HG02623 (cell line): ENCODE measurements at regions not wholly inside any gene's neighbourhood (a gene's known extent, or its start where the extent isn't known, plus 50 kb on each side); places are given as distances from the start of the nearest gene placed in this dataset.

Source experiments
- ATAC-seq: cut with Tn5 transposase; IDR thresholded peaks from one replicate; pipeline ENCODE4 v1.9.1; 2021; ENCODE audit warnings: moderate library complexity; ENCODE audit not compliant: unreplicated experiment

DNA sequence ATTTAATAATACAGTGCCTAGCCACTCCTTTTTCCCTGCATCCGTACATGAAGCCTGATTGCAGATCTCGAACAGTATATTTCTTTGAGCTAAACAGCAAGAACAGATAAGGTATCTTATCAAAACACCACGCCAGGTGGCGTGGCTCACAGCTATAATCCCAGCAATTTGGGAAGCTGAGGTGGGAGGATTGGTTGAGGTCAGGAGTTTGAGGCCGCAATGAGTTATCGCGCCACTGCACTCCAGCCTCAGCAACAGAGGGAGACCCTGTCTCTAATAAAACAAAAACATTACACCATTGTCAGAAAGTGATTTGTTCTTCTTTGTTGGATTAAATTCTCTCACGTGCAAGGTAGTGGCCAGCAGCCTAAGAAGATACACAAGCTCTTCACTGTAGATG lies 291.2 kb upstream of the DMRT1 start:
- no peak for ATAC-seq

- no peak for ATAC-seq
Measured at GRCh38 chr9:551986-552929, 289.2 kb upstream of the DMRT1 start.

GRCh38 chr9:555493-555892 lies 286.0 kb upstream of the DMRT1 start:
- ATAC-seq: no peak

- no peak for ATAC-seq
Measured at GRCh38 chr9:556199-556598, 285.3 kb upstream of the DMRT1 start.

- ATAC-seq: no peak
Measured at GRCh38 chr9:556675-557074, 284.8 kb upstream of the DMRT1 start.

DNA sequence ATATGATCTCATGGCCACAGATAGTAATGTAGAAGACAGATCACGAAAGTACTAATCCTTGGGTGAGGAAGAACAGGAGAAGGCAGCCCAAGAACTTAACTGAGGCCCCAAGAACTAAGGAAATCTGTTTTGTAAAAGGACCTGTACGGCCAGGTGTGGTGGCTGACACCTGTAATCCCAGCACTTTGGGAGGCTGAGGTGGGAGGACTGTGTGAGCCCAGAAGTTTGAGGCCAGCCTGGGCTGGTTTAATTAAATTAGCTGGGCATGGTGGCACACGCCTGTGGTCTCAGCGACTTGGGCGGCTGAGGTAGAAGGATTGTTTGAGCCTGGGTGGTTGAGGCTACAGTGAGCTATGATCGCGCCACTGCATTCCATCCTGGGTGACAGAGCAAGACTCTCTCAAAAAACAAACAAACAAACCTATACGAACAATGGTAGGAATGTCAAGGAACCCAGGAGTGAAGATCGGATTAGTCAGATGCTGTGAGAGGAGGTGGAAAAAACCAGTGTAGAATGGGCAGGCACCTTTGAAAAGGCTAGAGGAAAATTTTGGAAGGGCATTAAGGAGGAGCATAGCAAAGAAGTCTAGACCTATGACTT lies 283.8 kb upstream of the DMRT1 start:
- ATAC-seq: no peak

- no peak for ATAC-seq
Measured at GRCh38 chr9:561427-561826, 280.1 kb upstream of the DMRT1 start.

DNA sequence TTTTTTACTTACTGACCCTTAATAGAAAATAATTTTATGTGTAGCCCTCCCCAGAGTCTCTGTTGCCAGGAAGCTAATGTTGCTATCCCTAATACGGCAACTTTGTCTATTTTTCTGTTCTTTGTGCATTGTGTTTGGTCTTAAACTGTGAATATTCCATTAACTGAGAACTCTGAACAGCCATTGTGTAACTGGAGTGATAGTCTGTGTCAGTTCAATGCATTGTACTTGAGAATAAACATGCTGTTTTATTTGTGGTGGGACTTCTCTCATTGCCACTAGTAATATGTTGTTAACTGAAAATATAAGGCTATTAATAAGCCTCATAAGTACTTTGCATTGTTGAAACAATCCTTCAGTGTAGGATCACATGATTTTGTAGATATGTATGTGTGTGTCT lies 278.3 kb upstream of the DMRT1 start:
- ATAC-seq: no peak

GRCh38 chr9:565528-565927 lies 276.0 kb upstream of the DMRT1 start:
- no peak for ATAC-seq

GRCh38 chr9:567128-567746 lies 274.3 kb upstream of the DMRT1 start:
- peak; percentile 74 for ATAC-seq

DNA sequence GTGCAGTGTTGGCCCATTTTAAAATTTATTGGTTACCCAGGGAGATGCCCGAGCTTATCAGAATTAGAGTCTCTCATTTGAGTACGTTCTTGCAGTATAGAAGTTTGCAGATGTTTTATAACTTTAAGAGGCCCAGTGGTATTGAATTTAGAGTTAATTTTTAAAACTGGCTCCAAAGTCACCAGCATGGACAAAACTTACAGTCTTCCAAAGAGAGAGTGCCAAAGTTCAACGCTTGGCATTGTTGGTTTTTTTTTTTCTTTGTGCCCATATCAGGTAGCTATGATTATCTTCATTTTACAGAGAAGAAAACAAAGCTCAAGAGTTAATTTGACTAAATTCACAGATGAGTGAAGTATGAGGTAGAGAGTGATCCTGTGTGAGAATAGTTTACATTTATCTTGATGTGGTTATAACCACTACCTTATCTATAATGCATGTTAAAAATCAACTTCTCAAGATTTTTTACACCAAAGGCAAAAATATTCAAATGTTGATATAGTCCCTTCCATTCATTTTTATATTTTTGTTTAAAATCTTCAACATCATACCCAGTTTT lies 273.7 kb upstream of the DMRT1 start:
- no peak for ATAC-seq

- ATAC-seq: no peak
Measured at GRCh38 chr9:569296-569695, 272.2 kb upstream of the DMRT1 start.

DNA sequence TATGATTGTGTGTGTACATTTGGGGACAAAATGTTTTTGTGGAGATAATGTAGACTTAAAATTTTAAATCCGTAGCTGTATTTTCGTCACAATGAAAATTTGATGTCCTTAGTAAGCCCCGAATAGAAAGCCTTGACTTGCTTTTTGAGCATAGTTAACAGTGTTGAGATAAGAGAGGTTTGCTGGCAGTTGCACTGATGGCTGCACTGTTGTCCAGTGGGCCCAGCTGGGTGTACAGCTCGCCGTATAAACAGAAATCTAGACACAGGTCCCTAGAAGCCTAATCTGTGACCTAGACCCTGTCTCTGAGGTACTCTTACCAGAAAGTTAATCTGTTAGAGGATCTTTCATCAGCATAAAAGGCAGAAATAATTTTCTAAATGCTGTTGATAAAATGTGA lies 271.3 kb upstream of the DMRT1 start:
- ATAC-seq: no peak

DNA sequence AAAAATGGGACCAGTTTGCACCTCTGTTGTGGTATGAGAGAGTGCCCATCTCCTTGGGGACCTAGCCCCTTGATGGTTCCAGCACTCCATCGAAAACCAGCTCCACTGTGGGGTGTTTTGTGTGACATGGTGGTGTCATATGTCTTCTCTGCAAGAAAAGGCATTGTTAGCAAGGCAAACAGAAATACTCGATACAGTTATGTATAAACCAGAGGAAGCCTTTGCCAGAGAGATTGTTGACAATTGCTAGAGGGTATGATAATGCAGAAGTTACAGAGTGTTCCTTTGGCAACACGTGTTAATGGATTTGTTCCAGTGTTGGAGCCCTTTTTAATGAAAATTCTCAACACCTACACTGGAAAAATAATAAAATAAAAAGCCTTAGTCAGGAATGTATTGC lies 270.4 kb upstream of the DMRT1 start:
- no peak for ATAC-seq

- ATAC-seq: no peak
Measured at GRCh38 chr9:571741-572140, 269.8 kb upstream of the DMRT1 start.

- ATAC-seq: no peak
Measured at GRCh38 chr9:573691-574410, 267.6 kb upstream of the DMRT1 start.

DNA sequence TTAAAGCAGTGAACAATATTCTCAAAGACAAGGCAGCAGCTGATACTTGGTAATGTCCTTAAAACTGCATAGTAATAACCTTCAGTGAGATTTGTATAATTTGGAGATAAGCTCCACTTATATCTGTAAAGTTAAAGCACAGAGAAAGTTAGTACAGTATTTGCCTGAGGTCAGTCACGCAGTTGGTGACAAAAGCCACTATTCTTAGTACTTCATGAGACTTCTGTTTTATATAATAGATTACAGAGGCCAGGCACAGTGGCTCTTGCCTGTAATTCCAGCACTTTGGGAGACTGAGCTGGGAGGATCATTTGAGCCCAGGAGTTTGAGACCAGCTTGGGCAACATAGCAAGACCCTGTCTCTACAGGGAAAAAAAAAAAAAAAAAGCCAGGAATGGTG lies 266.4 kb upstream of the DMRT1 start:
- no peak for ATAC-seq

DNA sequence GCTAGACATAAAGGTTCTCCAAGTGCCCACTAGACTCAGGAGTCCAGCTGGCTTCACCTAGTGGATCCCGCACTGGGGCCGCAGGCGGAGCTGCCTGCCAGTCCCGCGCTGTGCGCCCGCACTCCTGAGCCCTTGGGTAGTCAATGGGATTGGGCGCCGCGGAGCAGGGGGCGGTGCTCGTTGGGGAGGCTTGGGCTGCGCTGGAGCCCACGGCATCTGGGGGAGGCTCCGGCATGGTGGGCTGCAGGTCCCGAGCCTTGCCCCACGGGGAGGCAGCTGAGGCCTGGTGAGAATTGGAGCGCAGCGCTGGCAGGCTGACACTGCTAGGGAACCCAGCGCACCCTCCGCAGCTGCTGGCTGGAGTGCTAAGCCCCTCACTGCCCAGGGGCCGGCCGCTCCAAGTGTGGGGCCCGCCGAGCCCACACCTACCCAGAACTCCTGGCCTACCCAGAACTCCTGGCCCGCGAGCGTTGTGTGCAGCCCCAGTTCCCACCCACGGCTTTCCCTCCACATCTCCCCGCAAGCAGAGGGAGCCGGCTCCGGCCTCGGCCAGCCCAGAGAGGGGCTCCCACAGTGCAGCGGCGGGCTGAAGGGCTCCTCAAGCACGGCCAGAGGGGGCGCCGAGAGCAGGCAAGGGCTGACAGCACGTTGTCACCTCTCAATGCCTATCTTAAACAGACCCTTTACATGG lies 260.7 kb upstream of the DMRT1 start:
- ATAC-seq: no peak

DNA sequence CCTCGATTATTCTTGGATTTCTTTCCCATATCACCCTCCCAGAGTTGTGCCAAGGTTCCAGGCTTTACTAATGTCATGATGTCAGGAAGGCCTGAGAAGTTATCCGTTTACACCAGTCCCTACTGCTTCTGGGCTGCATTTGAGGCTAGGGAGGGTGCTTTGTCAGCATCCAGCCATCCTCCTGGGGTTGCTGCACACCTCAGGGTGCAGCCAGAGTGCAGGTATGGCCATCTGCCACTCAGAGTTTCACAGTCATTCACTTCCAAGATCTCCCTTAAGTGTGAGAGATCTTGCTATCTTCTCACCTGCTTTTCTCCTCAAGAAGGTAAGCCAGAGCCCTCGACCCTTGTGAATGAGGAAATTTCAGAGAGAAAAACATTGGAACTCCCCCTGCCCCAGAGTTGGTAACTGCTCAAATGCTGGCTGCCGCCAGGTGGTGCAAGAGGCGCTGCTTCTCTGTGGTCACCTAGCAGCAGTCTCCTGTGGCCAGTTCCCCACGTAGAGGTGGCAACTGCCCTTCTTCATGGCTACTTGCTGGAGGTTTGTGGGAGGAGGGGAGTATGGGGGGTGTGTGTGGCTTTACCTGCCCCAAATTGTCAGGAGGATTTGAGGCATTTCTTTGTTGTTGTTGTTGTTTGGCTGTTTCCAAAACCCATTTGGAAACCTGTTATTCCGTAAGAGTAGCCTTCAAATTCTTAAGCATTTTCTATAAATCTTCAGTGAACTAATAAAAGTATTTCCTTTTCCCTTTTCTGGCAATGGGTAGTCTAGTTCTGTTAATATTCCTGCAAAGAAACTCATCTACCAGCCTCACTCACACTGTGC lies 259.6 kb upstream of the DMRT1 start:
- ATAC-seq: no peak

DNA sequence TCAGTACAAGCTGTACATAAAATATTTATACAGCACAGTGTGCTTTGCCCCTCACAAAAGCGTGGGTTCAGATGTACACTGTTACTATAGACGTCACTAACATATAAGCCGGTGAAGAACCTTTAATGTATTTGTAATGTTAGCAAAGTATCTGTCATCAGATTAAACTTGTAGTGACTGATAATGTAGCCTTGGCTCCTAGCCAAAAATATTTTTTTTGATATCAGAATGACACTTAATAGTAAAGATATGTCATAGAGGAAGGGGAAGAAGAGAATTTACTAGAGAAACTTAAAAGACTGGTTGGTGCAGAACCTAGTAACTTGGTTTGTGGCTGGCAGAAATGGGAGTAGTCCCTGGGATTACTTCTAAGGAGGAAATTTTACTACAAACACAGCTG lies 258.7 kb upstream of the DMRT1 start:
- ATAC-seq: no peak
